HCT116 (cell line): ENCODE measurements at regions not wholly inside any gene's neighbourhood (a gene's known extent, or its start where the extent isn't known, plus 50 kb on each side); places are given as distances from the start of the nearest gene placed in this dataset.

Experiments
- ATAC-seq: fragments of 200-7000 bp; cut with Tn5 transposase; 2 replicates; pipeline ENCODE4 v1.9.1; 2020; ENCODE audit warnings: mild to moderate bottlenecking, moderate library complexity
- BruUV-seq: library from RNA; stranded (reverse); fragments of 400-500 nt; replicated peaks from 2 replicates; lab custom pipeline; 2021; lab: Mats Ljungman, UMichigan
- CTCF ChIA-PET: fragments of 300-600 bp; sonication (Branson Sonifier 250); formaldehyde crosslinking; loops from one replicate; lab custom pipeline; 2021; ENCODE audit warnings: antibody characterized with exemption; lab: Charles Lee
- POLR2A ChIA-PET: fragments of 300-600, 350-600 bp; sonication (Branson Sonifier 250); formaldehyde crosslinking; loops from one replicate; lab custom pipeline; 2021; ENCODE audit warnings: antibody characterized with exemption; lab: Charles Lee
- RAD21 ChIA-PET, 2 experiments: fragments of 300-600 bp; sonication (Branson Sonifier 250); formaldehyde crosslinking; loops; one replicate each; lab custom pipeline; 2023; ENCODE audit warnings: low total read pairs in 2 of 2; ENCODE audit not compliant: uncharacterized antibody in 2 of 2, unreplicated experiment in 2 of 2, low non-redundant PET in 1 of 2; lab: Charles Lee
- DNase-seq: peaks from one replicate; pipeline ENCODE4 v3.0.0-alpha.2; 2010; ENCODE audit warnings: low read depth, low spot score
- H2AFZ ChIP-seq: fragments of 200-600 bp; shearing (Covaris generic), sonication (generic); 2 replicates; pipeline ENCODE4 v1.6.1; 2017; ENCODE audit warnings: low read depth, mixed run types, mixed read lengths, antibody characterized with exemption, low read length; ENCODE audit not compliant: poor library complexity, severe bottlenecking
- H3K27ac ChIP-seq: 2 replicates; pipeline ENCODE4 v1.5.1; 2012; ENCODE audit warnings: low read depth, low read length
- H3K27me3 ChIP-seq: fragments of 200-600 bp; sonication (generic); 2 replicates; pipeline ENCODE4 v1.6.1; 2016; ENCODE audit warnings: mixed run types, low read length, mixed read lengths; ENCODE audit not compliant: insufficient read depth
- H3K36me3 ChIP-seq, 2 experiments: fragments of 200-500 bp in 1 of 2; fragments of 200-600 bp in 1 of 2; sonication (Bioruptor generic) in 1 of 2; sonication (generic) in 1 of 2; 2 replicates each; pipeline versions ENCODE4 v1.5.1 to v1.6.1; 2014 to 2016; ENCODE audit warnings: low read length in 2 of 2, inconsistent platforms in 1 of 2, mixed read lengths in 1 of 2, mixed run types in 1 of 2; ENCODE audit not compliant: insufficient read depth in 2 of 2, control insufficient read depth in 1 of 2
- H3K4me1 ChIP-seq, 2 experiments: fragments of 200-600 bp in 1 of 2; sonication (generic) in 1 of 2; 2 replicates each; pipeline versions ENCODE4 v1.5.1 to v1.6.1; 2012 to 2017; ENCODE audit warnings: low read length in 2 of 2, inconsistent platforms in 1 of 2, mild to moderate bottlenecking in 1 of 2, mixed read lengths in 1 of 2, mixed run types in 1 of 2, moderate library complexity in 1 of 2; ENCODE audit not compliant: insufficient read depth in 2 of 2, control insufficient read depth in 1 of 2
- H3K4me2 ChIP-seq: fragments of 200-600 bp; sonication (generic); 2 replicates; pipeline ENCODE4 v1.6.1; 2017; ENCODE audit warnings: mixed run types, low read length, mixed read lengths
- H3K4me3 ChIP-seq, 2 experiments: fragments of 200-600 bp in 1 of 2; sonication (generic) in 1 of 2; replicated peaks in 1 of 2; 2 replicates each; pipeline ENCODE4 v1.5.1; 2011 to 2016; ENCODE audit warnings: low read length in 2 of 2, control low read depth in 1 of 2, low read depth in 1 of 2, mild to moderate bottlenecking in 1 of 2, mixed read lengths in 1 of 2, mixed run types in 1 of 2
- H3K79me2 ChIP-seq: fragments of 200-600 bp; sonication (generic); 2 replicates; pipeline ENCODE4 v1.6.1; 2017; ENCODE audit warnings: mild to moderate bottlenecking, mixed run types, low read length, moderate library complexity, mixed read lengths; ENCODE audit not compliant: insufficient read depth
- H3K9ac ChIP-seq: fragments of 200-600 bp; sonication (generic); 2 replicates; pipeline ENCODE4 v1.6.1; 2016; ENCODE audit warnings: low read length, mixed read lengths
- H3K9me2 ChIP-seq: fragments of 200-600 bp; sonication (generic), shearing (Covaris generic); 2 replicates; pipeline ENCODE4 v1.6.1; 2017; ENCODE audit warnings: mixed run types, mild to moderate bottlenecking, moderate library complexity; ENCODE audit not compliant: insufficient read depth
- H3K9me3 ChIP-seq, 2 experiments: fragments of 200-500 bp in 1 of 2; fragments of 200-600 bp in 1 of 2; sonication (Bioruptor generic) in 1 of 2; sonication (generic) in 1 of 2; 2 replicates each; pipeline ENCODE4 v1.6.1; 2014 to 2017; ENCODE audit warnings: low read length in 2 of 2, mixed read lengths in 2 of 2, inconsistent platforms in 1 of 2, low read depth in 1 of 2, mild to moderate bottlenecking in 1 of 2, mixed run types in 1 of 2, moderate library complexity in 1 of 2; ENCODE audit not compliant: control insufficient read depth in 1 of 2, insufficient read depth in 1 of 2
- H4K20me1 ChIP-seq: fragments of 200-600 bp; sonication (generic), shearing (Covaris generic); 2 replicates; pipeline ENCODE4 v1.6.1; 2017; ENCODE audit warnings: mixed run types, mild to moderate bottlenecking, moderate library complexity; ENCODE audit not compliant: insufficient read depth
- ELF1 ChIP-seq: IDR thresholded peaks from 2 replicates; pipeline ENCODE4 v1.6.1; 2012; ENCODE audit warnings: low read depth, borderline replicate concordance
- EZH2phosphoT487 ChIP-seq: fragments of 200-600 bp; IDR thresholded peaks from 2 replicates; pipeline ENCODE4 v1.6.1; 2018; ENCODE audit warnings: antibody characterized with exemption, borderline replicate concordance
- FOSL1 ChIP-seq: IDR thresholded peaks from 2 replicates; pipeline ENCODE4 v1.6.1; 2012; ENCODE audit warnings: low read depth
- JUND ChIP-seq: IDR thresholded peaks from 2 replicates; pipeline ENCODE4 v1.6.1; 2012
- POLR2A ChIP-seq: IDR thresholded peaks from 2 replicates; pipeline ENCODE4 v1.7.0; 2011; ENCODE audit warnings: borderline replicate concordance; ENCODE audit not compliant: insufficient read depth, insufficient read length; ENCODE audit errors: extremely low read depth
- RAD21 ChIP-seq: IDR thresholded peaks from 2 replicates; pipeline ENCODE4 v1.6.1; 2012; ENCODE audit warnings: low read depth, mild to moderate bottlenecking
- SIN3A ChIP-seq: IDR thresholded peaks from 2 replicates; pipeline ENCODE4 v1.6.1; 2012; ENCODE audit warnings: low read depth
- SRF ChIP-seq: IDR thresholded peaks from 2 replicates; pipeline ENCODE4 v1.6.1; 2012; ENCODE audit warnings: low read depth
- YY1 ChIP-seq: IDR thresholded peaks from 2 replicates; pipeline ENCODE4 v1.6.1; 2011; ENCODE audit warnings: low read length, low read depth, moderate library complexity, mild to moderate bottlenecking; ENCODE audit not compliant: insufficient replicate concordance; ENCODE audit errors: extremely low read depth
- ZFX ChIP-seq: fragments of 450-650 bp; IDR thresholded peaks from 2 replicates; pipeline ENCODE4 v1.6.1; 2017
- ZNF274 ChIP-seq: fragments of 200-500 bp; sonication (Bioruptor generic); IDR thresholded peaks from 2 replicates; pipeline ENCODE4 v1.6.1; 2014; ENCODE audit warnings: mild to moderate bottlenecking, low read depth, low read length, inconsistent platforms
- intact Hi-C: fragments of 100-400 bp; cut with micrococcal nuclease; formaldehyde crosslinking; loops from 2 replicates; pipeline ENCODE4 v1.10.0; 2022
- TF ChIP-seq, protein P1 (sequence below): IDR thresholded peaks from 2 replicates; pipeline ENCODE4 v1.6.1; 2012
- TF ChIP-seq, protein P2 (sequence below): IDR thresholded peaks from 2 replicates; pipeline ENCODE4 v1.6.1; 2012
- TF ChIP-seq, protein P3 (sequence below), 3 experiments: fragments of 200-600 bp in 1 of 3; sonication (generic) in 1 of 3; IDR thresholded peaks in 2 of 3; conservative IDR thresholded peaks in 1 of 3; 2 replicates each; pipeline ENCODE4 v1.5.1; 2012 to 2017; ENCODE audit warnings: low read depth in 2 of 3, low read length in 2 of 3, antibody characterized with exemption in 1 of 3, borderline replicate concordance in 1 of 3, control low read depth in 1 of 3, mild to moderate bottlenecking in 1 of 3, mixed read lengths in 1 of 3, mixed run types in 1 of 3, moderate library complexity in 1 of 3; ENCODE audit not compliant: insufficient read depth in 1 of 3

DNA sequence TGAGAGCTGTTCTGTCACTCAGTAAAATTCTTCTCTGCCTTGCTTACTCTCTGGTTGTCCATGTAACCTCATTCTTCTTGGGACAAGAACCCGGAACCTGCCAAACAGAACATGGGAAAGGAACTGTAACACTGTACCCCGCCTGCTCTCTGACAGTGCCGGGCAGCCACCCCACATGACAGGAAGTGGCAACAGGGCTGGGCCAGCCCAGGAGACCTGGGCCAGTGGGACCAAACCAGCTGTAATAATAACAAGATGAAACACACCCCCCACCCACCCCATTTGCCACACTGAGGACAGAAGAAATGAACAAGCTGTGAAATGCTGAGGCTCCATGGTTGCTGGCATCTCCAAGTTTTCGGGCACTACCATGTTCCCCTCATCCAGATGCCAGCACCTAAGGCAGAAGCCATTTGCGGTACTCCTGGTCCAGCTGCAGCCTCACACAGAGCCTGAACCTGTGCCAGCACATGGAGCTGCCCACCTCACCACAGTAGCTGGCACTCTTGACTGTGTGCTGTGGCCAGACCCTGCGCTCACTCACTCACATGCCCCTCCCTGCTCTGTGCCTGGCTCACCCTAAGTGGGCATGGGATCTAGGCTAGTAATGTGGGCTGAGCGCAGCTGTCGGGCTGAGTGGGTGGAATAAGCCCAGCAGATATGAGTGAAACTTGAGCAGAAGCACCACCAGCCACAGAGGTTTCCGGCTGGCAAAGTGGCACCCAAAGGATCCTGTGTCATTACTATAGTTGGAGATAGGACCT, 126.2 kb upstream of the UGT8 start:
- H3K79me2 ChIP-seq: no peaks in the 10 kb centered on the region
- no peak overlapping the region for H3K9ac ChIP-seq
- H3K4me1 ChIP-seq: no peaks in the 10 kb centered on the region
- H3K4me3 ChIP-seq: no peak overlapping the region
- no peak for DNase-seq
- H2AFZ ChIP-seq: no peak overlapping the region
- BruUV-seq: no TSS peak
- H3K4me2 ChIP-seq: no peak overlapping the region
- TF ChIP-seq FOSL1 (no peak), ZFX (no peak), SIN3A (no peak), RAD21 (no peak), ELF1 (no peak), ZNF274 (no peak), POLR2A (no peak), EZH2phosphoT487 (no peak)
- TF ChIP-seq, protein P1, sequence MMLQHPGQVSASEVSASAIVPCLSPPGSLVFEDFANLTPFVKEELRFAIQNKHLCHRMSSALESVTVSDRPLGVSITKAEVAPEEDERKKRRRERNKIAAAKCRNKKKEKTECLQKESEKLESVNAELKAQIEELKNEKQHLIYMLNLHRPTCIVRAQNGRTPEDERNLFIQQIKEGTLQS: no peak
- intact Hi-C loops: no loop called here
- no peaks in the 10 kb centered on the region for H3K36me3 ChIP-seq
- H4K20me1 ChIP-seq: no peaks in the 10 kb centered on the region
- no peaks in the 10 kb centered on the region for H3K9me3 ChIP-seq
- ChIA-PET CTCF (no interaction called here), POLR2A (no interaction called here), RAD21 (no interaction called here)
- H3K27me3 ChIP-seq: no peaks in the 10 kb centered on the region
- no peaks in the 10 kb centered on the region for H3K9me2 ChIP-seq
- no peak for ATAC-seq
- no peak overlapping the region for H3K27ac ChIP-seq

DNA sequence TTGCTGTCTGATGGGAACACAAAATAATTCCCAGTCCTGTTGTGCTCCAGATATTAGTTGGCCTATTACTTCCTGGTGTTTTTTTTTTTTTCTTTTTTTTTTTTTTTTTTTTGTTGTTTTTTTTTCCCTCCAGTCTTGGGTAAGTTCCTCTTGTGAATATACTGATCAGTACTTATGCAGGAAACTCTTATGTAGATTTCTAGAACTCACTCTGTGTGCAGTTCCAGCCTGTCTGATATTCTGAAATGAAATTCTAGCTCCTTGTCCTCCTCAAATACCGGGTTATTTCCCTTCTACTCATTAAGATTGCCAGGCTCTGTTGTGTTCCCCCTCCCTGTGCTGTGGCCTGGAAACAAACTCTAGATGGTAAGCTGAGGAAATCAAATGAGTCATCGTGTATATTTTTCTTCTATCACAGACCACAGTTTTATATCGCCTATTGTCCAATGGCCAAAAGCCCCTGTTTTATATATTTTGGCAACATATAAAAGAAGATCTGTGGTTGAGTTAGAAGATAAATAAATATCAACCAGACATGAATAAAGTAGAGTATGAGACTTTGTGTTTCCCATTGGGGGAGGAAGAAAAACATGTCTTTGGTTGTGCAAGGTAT, 124.3 kb upstream of the UGT8 start:
- H3K9me2 ChIP-seq: no peaks in the 10 kb centered on the region
- ChIA-PET RAD21 (no interaction called here), POLR2A (interaction anchor here (0.7 kb wide), 1 partner anchor 1497 kb away, joined by 3 read pairs; no protein-coding TSS in a partner anchor), CTCF (no interaction called here)
- no peak overlapping the region for H2AFZ ChIP-seq
- H4K20me1 ChIP-seq: no peaks in the 10 kb centered on the region
- no peak overlapping the region for H3K27ac ChIP-seq
- H3K9me3 ChIP-seq: no peaks in the 10 kb centered on the region
- no peaks in the 10 kb centered on the region for H3K27me3 ChIP-seq
- intact Hi-C loops: no loop called here
- no TSS peak for BruUV-seq
- no peak overlapping the region for H3K4me3 ChIP-seq
- no peak overlapping the region for H3K4me2 ChIP-seq
- TF ChIP-seq SIN3A: no peak
- no peak for TF ChIP-seq YY1
- TF ChIP-seq, protein P2, sequence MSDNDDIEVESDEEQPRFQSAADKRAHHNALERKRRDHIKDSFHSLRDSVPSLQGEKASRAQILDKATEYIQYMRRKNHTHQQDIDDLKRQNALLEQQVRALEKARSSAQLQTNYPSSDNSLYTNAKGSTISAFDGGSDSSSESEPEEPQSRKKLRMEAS: no peak
- TF ChIP-seq JUND: no peak
- TF ChIP-seq, protein P3, sequence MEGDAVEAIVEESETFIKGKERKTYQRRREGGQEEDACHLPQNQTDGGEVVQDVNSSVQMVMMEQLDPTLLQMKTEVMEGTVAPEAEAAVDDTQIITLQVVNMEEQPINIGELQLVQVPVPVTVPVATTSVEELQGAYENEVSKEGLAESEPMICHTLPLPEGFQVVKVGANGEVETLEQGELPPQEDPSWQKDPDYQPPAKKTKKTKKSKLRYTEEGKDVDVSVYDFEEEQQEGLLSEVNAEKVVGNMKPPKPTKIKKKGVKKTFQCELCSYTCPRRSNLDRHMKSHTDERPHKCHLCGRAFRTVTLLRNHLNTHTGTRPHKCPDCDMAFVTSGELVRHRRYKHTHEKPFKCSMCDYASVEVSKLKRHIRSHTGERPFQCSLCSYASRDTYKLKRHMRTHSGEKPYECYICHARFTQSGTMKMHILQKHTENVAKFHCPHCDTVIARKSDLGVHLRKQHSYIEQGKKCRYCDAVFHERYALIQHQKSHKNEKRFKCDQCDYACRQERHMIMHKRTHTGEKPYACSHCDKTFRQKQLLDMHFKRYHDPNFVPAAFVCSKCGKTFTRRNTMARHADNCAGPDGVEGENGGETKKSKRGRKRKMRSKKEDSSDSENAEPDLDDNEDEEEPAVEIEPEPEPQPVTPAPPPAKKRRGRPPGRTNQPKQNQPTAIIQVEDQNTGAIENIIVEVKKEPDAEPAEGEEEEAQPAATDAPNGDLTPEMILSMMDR (IDR thresholded peaks at IDR 0.05 in 2 of 3, conservative IDR thresholded peaks at IDR 0.05 in 1 of 3; ENCODE audit: borderline replicate concordance in 1 of 3, insufficient read depth in 1 of 3, low read depth in 2 of 3, low read length in 2 of 3): no peak
- TF ChIP-seq SRF: no peak
- no peaks in the 10 kb centered on the region for H3K36me3 ChIP-seq
- ATAC-seq (no peak), DNase-seq (no peak)
- H3K79me2 ChIP-seq: no peaks in the 10 kb centered on the region
- no peak overlapping the region for H3K9ac ChIP-seq
- no peaks in the 10 kb centered on the region for H3K4me1 ChIP-seq
